ENCODE measurements at regions not wholly inside any gene's neighbourhood (a gene's known extent, or its start where the extent isn't known, plus 50 kb on each side); places are given as distances from the start of the nearest gene placed in this dataset.

DNA sequence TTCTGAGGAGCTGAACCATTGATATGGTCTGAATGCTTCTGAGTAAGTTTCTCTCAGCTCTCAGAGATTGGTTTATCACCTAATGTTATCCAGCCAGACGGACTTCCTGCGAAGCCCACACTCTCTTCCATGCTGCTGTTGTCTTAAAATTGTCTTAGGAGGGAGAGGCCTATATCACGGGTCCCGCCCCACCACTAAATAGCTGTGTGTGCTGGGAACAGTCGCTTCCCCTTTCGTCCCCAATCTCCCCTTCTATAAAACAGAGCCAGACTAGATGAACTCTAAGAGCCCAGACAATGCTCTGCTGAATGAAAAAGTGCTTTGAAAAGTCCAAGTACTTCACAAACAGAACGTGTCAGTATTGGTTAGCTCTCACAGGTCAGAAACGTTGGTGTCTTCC, 81.4 kb upstream of the AKIP1 start:
- no peak overlapping the region for H3K4me3 ChIP-seq (ENCODE audit: control extremely low read depth in 1 of 5, extremely low read depth in 1 of 5, insufficient read depth in 1 of 5, low read depth in 2 of 5, low read length in 4 of 5)
- no peak for ATAC-seq (ENCODE audit: low read depth)
- Mint-ChIP-seq H3K27me3 (no peaks in the 10 kb centered on the region), H3K9me3 (ENCODE audit: insufficient read depth) (no peaks in the 10 kb centered on the region), H3K27ac (no peak overlapping the region), H3K4me3 (no peak overlapping the region), H3K4me1 (peaks cover 16% of the 10 kb centered on the region)
- intact Hi-C loops (cut with micrococcal nuclease), result no loop called here
- no peaks in the 10 kb centered on the region for H4K20me1 ChIP-seq (ENCODE audit: control insufficient read depth, insufficient read depth, low read length, poor library complexity, severe bottlenecking)
- no peak overlapping the region for H3K27ac ChIP-seq (ENCODE audit: low read length in 2 of 2)
- no peak for TF ChIP-seq EZH2 (IDR thresholded peaks at IDR 0.05; ENCODE audit: borderline replicate concordance, insufficient read depth, low read depth, low read length, poor library complexity, severe bottlenecking)
- TF ChIP-seq, protein P1, sequence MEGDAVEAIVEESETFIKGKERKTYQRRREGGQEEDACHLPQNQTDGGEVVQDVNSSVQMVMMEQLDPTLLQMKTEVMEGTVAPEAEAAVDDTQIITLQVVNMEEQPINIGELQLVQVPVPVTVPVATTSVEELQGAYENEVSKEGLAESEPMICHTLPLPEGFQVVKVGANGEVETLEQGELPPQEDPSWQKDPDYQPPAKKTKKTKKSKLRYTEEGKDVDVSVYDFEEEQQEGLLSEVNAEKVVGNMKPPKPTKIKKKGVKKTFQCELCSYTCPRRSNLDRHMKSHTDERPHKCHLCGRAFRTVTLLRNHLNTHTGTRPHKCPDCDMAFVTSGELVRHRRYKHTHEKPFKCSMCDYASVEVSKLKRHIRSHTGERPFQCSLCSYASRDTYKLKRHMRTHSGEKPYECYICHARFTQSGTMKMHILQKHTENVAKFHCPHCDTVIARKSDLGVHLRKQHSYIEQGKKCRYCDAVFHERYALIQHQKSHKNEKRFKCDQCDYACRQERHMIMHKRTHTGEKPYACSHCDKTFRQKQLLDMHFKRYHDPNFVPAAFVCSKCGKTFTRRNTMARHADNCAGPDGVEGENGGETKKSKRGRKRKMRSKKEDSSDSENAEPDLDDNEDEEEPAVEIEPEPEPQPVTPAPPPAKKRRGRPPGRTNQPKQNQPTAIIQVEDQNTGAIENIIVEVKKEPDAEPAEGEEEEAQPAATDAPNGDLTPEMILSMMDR (IDR thresholded peaks at IDR 0.05), result no peak
- H3K27me3 ChIP-seq (replicated peaks in 1 of 4; ENCODE audit: control extremely low read depth in 1 of 4, control insufficient read depth in 3 of 4, insufficient read depth in 4 of 4, low read length in 3 of 4), result no peaks in the 10 kb centered on the region
- DNase-seq, result no peak
- H2AFZ ChIP-seq (ENCODE audit: insufficient read depth, low read depth, low read length, poor library complexity, severe bottlenecking), result no peak overlapping the region
- ChIA-PET POLR2A (no interaction called here), CTCF (no interaction called here)
- H3K4me2 ChIP-seq (replicated peaks; ENCODE audit: low read depth, low read length, poor library complexity, severe bottlenecking), result no peak overlapping the region
- no peaks in the 10 kb centered on the region for H3K9me3 ChIP-seq (ENCODE audit: control extremely low read depth in 1 of 3, control insufficient read depth in 2 of 3, insufficient read depth in 1 of 3, low read length in 2 of 3)
- H3K9ac ChIP-seq (ENCODE audit: low read length), result no peak overlapping the region
- H3K79me2 ChIP-seq (ENCODE audit: control insufficient read depth, insufficient read depth, low read length), result no peaks in the 10 kb centered on the region
- H3K4me1 ChIP-seq (ENCODE audit: control insufficient read depth in 2 of 2, insufficient read depth in 2 of 2, low read length in 2 of 2), result peaks cover 16 to 18% of the 10 kb centered on the region in 2 donors
- 82% methylated on average over 6 of the region's 8 CpGs for WGBS (ENCODE audit: insufficient coverage)
- H3K36me3 ChIP-seq (replicated peaks in 1 of 2; ENCODE audit: control extremely low read depth in 1 of 2, control insufficient read depth in 1 of 2, extremely low read depth in 1 of 2, insufficient read depth in 2 of 2, low read length in 1 of 2), result no peaks in the 10 kb centered on the region

DNA sequence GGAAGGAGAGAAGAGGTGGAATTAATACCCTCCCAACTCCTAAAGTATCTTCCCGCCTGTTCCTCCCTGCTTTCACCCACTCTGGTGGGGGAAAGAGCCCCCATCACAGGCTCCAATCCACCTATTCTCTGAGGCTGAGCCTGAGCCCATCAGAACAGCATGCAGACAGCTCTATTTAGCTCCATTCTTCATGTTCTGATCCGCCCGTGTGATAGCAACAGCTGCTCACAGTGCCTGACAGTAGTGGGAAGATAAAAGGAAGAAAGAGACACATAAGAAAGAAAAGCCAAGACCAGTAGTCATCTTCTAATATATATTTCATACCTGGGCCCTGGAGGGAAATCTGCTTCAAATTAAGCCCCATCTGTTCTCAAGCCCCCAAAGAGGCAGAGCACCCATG, 80.3 kb upstream of the AKIP1 start:
- Mint-ChIP-seq H3K4me3 (no peak overlapping the region), H3K4me1 (peaks cover 16% of the 10 kb centered on the region), H3K27ac (no peak overlapping the region), H3K9me3 (ENCODE audit: insufficient read depth) (no peaks in the 10 kb centered on the region), H3K27me3 (peaks cover 4% of the 10 kb centered on the region)
- Histone ChIP-seq H3K4me3 (ENCODE audit: control extremely low read depth in 1 of 5, extremely low read depth in 1 of 5, insufficient read depth in 1 of 5, low read depth in 2 of 5, low read length in 4 of 5) (no peak overlapping the region), H3K27me3 (replicated peaks in 1 of 4; ENCODE audit: control extremely low read depth in 1 of 4, control insufficient read depth in 3 of 4, insufficient read depth in 4 of 4, low read length in 3 of 4) (no peaks in the 10 kb centered on the region), H3K9ac (ENCODE audit: low read length) (no peak overlapping the region), H3K79me2 (ENCODE audit: control insufficient read depth, insufficient read depth, low read length) (no peaks in the 10 kb centered on the region), H4K20me1 (ENCODE audit: control insufficient read depth, insufficient read depth, low read length, poor library complexity, severe bottlenecking) (no peaks in the 10 kb centered on the region), H3K27ac (ENCODE audit: low read length in 2 of 2) (no peak overlapping the region), H3K4me2 (replicated peaks; ENCODE audit: low read depth, low read length, poor library complexity, severe bottlenecking) (no peak overlapping the region), H3K36me3 (replicated peaks in 1 of 2; ENCODE audit: control extremely low read depth in 1 of 2, control insufficient read depth in 1 of 2, extremely low read depth in 1 of 2, insufficient read depth in 2 of 2, low read length in 1 of 2) (no peaks in the 10 kb centered on the region), H2AFZ (ENCODE audit: insufficient read depth, low read depth, low read length, poor library complexity, severe bottlenecking) (no peak overlapping the region), H3K4me1 (ENCODE audit: control insufficient read depth in 2 of 2, insufficient read depth in 2 of 2, low read length in 2 of 2) (peaks cover 16 to 18% of the 10 kb centered on the region in 2 donors), H3K9me3 (ENCODE audit: control extremely low read depth in 1 of 3, control insufficient read depth in 2 of 3, insufficient read depth in 1 of 3, low read length in 2 of 3) (no peaks in the 10 kb centered on the region)
- DNase-seq, result no peak
- no peak for ATAC-seq (ENCODE audit: low read depth)
- TF ChIP-seq, protein P1 (IDR thresholded peaks at IDR 0.05), result no peak
- no peak for TF ChIP-seq EZH2 (IDR thresholded peaks at IDR 0.05; ENCODE audit: borderline replicate concordance, insufficient read depth, low read depth, low read length, poor library complexity, severe bottlenecking)
- WGBS (ENCODE audit: insufficient coverage), result no CpG with 5 or more reads among the region's 3 CpGs
- CTCF ChIA-PET, result no interaction called here
- POLR2A ChIA-PET, result no interaction called here
- intact Hi-C loops (cut with micrococcal nuclease), result no loop called here

Data from B cell (primary cell).